Activated CD4-positive, alpha-beta T cell treated with anti-CD3 and anti-CD28 coated beads, Interleukin-2, amount 50 U/mL, for 48 hours (primary cell): ENCODE measurements at regions not wholly inside any gene's neighbourhood (a gene's known extent, or its start where the extent isn't known, plus 50 kb on each side); places are given as distances from the start of the nearest gene placed in this dataset.
"Not testable (repeated sequence)": the region's sequence is repeated elsewhere in the genome, so short reads cannot be mapped to it uniquely, and the experiment has no call there.

Experiments
- DNase-seq, 2 experiments: peaks; one replicate each; pipeline ENCODE4 v3.0.0-alpha.2; 2020

- DNase-seq: no peak
Observed at GRCh38 chr5:156155598-156155997, 171.4 kb upstream of the SGCD start.

GRCh38 chr5:156164306-156164705 lies 162.7 kb upstream of the SGCD start:
- DNase-seq: no peak

GRCh38 chr5:156169495-156169894 lies 157.5 kb upstream of the SGCD start:
- DNase-seq: no peak

GRCh38 chr5:156170351-156170961 lies 156.5 kb upstream of the SGCD start:
- no peak for DNase-seq

GRCh38 chr5:156174225-156174624 lies 152.7 kb upstream of the SGCD start:
- DNase-seq: no peak

- DNase-seq: no peak
Observed at GRCh38 chr5:156178117-156178516, 148.8 kb upstream of the SGCD start.

GRCh38 chr5:156181656-156182055 lies 145.3 kb upstream of the SGCD start:
- DNase-seq: no peak

- no peak for DNase-seq
Observed at GRCh38 chr5:156182174-156182967, 144.6 kb upstream of the SGCD start.

- no peak for DNase-seq
Observed at GRCh38 chr5:156186760-156187159, 140.2 kb upstream of the SGCD start.

GRCh38 chr5:156188016-156188415 lies 138.9 kb upstream of the SGCD start:
- DNase-seq: no peak

GRCh38 chr5:156189628-156190027 lies 137.3 kb upstream of the SGCD start:
- DNase-seq: no peak

GRCh38 chr5:156191547-156191946 lies 135.4 kb upstream of the SGCD start:
- no peak for DNase-seq

GRCh38 chr5:156197042-156197635 lies 129.8 kb upstream of the SGCD start:
- no peak for DNase-seq

GRCh38 chr5:156199045-156199444 lies 127.9 kb upstream of the SGCD start:
- no peak for DNase-seq

- no peak for DNase-seq
Observed at GRCh38 chr5:156200938-156201787, 125.8 kb upstream of the SGCD start.

GRCh38 chr5:156201788-156202403 lies 125.1 kb upstream of the SGCD start:
- no peak for DNase-seq

- DNase-seq: no peak
Observed at GRCh38 chr5:156208271-156208670, 118.7 kb upstream of the SGCD start.

GRCh38 chr5:156218367-156219158 lies 108.4 kb upstream of the SGCD start:
- no peak for DNase-seq

- DNase-seq: no peak
Observed at GRCh38 chr5:156219483-156220005, 107.4 kb upstream of the SGCD start.

- DNase-seq: no peak
Observed at GRCh38 chr5:156221816-156222215, 105.1 kb upstream of the SGCD start.

- no peak for DNase-seq
Observed at GRCh38 chr5:156223547-156223946, 103.4 kb upstream of the SGCD start.

GRCh38 chr5:156226485-156226884 lies 100.5 kb upstream of the SGCD start:
- not testable (repeated sequence) for DNase-seq
